ENCODE measurements at regions not wholly inside any gene's neighbourhood (a gene's known extent, or its start where the extent isn't known, plus 50 kb on each side); places are given as distances from the start of the nearest gene placed in this dataset.

DNA sequence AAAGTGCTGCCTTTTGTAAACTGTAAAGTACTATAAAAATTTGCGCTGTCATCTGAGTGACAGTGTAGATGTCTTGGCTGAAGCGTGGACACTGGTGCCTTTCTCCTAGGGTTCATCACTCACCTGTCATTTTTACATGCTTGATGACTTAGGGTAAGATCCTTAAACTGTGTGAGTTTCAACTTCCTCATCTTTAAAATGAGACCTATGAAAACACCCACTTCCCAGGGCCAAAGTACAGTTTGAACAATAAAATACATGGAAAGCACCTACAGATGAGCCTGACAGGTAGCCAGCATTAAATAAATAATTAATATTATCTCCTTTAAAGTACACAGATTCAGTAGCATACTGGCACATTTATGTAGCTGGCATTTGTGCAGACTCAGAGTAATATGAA is 309.9 kb downstream of the CHRM3 start:
- no peak for DNase-seq

DNA sequence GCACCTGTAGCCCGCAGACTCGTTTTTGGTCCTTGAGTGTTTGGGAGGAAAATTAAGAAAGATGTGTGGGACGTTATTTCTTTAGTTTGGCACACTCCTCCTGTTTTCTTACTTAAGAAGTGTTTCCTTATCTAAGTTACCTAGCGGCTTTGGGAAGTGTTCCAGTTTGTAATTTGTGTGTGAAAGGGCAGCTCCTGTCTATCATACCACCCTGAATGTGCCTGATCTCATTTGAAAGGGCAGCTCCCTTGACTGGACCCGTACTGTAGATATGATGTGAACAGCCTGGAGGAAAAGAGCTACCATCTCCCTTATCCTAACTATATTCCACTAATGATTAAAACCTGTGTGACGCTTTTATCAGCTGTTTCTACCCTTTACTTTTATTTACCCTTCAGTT is 314.3 kb downstream of the CHRM3 start:
- DNase-seq, result no peak

DNA sequence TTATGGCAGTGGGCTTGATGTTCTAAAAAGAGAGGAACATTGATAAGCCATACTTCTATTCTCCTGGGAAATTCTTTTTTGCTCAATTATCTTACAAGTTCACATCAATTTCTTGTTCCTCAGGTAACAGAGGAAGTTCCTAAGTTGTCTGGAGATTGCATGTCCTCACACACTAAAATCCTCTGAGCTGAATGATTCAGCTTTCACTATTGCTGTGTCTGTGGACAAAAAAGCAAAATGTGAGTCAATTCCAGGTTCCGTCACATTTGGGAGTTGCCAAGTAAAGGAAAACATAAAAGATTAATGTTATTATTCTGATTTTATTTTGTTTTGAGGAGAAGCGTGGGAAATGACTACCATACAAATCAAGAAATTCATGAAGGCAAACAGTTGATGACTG is 316.7 kb downstream of the CHRM3 start:
- no peak for DNase-seq

DNA sequence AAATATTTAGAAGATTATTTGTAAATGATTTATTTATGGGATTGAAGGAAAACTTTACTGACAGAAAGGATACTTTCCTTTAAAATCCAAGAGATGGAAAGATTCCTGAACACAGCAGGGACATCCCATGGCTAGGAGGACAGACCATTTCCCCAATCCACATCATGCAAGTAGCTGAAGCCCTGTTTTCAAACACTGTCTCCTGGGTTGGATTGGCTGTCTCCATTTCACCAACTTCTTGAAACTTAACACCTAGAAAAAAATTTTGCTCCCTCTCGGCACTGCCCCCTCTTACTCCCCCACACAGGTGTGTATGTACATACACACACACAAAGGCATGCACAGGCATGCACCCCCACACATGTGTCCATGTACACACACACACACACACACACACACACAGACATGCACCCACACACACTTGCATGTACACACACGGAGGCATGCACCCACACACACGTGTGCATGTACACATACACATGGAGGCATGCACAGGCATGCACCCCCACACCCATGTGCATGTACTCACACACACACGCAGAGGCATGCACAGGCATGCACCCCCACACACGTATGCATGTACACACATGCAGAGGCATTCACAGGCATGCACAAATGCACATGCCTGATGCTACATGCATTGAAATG is 320.0 kb downstream of the CHRM3 start:
- no peak for DNase-seq

DNA sequence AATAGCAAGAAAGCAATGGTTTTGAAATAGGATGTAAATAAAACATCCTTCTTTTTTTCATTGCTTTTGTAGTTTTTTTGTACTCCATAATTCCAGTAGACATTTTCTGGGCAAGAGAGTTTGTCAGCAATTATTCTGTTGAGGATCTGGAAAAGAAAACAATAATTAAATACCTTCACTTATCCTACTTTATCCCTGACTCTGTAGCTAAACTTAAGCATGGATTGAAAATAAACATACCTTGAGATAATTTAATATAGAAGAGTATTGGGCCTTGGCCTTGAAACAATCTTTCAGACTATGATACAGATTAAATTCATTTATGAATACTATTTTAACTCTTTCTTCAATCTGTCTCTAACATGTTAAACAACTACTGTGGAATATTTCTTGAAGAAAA is 321.2 kb downstream of the CHRM3 start:
- no peak for DNase-seq

DNA sequence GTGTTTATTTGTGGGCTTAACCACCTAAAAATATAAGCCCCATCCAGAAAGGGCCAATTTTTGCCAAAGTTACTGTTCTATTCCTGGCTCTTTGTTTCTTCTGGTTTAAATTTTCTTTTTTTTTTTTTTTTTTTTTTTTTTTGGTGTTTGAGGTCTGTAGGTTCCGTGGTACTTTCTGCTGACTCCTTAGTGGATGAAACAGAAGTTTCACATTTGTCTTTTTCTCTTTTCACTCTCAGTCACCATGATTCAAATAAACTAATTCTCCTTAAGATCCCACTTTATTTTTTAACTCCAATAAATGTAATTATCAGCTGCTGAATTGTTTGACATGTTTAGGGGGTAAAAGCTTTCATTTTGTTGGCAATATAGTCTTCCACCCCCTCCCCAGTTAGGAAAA is 322.3 kb downstream of the CHRM3 start:
- DNase-seq, result no peak

DNA sequence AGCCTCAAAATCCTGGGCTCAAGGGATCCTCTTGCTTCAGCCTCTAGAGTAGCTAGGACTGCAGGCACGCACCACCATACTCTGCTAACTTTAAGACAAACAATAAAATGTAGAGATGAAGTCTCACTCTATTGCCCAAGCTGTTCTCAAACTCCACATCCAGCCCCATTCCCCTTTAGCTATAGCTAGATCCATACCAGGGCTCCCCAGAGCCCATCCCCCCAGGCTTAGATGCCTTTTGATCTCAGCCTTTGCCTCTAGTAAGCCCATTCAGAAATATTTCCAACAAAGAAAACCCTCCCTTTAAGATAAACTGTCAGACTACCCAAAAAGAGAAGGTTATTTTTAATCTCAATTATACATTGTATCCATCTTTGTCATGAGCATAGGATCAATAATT is 325.4 kb downstream of the CHRM3 start:
- DNase-seq, result no peak

DNA sequence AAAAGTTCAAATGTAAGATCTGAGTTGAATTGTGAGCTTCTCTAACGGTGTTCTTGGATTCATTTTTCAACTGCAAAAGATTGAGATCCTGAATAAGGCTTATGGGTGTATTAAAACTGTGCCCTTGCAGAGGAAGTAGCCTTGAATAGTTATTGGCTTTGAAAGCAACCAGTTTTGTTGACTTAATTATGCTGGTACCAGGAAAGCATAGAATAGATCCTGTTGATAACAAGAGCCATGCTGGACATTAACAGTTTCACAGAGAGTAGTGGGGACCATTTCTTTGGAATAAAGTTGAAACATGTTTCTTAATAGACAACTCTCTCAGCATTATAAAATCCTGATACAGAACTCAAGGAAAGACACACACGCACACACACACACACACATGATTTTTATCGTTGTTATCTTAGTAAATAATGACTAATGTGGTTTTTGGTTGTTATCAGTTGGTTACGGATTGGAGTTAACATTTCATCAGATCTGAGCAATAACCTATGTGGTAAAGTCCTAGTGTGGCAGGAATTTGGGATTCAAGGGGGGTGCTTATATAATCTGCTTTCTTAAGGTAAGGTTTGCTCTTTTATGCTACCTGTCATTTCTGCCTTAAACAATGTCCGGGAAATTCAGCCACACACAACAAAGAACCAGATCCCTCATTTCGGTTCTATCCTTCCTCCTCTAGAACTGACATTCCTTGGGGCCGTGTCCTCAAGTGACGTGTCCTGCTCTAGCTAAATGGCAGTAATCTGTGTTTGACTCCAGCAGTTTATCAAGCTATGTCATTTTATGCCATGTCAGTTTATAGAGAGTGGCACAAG is 330.9 kb downstream of the CHRM3 start:
- no peak for DNase-seq

DNA sequence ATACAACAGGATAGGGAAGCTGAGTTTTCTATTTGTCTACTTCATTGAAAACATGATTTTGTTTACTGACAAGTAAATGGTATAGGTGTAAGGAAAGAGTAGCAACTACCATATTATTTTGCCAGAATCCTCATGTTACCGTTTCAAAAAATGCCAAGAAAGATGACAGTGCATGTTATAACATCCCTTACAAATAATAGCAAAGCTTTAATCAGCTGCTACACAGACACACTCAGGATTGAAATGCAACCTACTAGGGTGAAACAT is 331.5 kb downstream of the CHRM3 start:
- DNase-seq, result no peak

DNA sequence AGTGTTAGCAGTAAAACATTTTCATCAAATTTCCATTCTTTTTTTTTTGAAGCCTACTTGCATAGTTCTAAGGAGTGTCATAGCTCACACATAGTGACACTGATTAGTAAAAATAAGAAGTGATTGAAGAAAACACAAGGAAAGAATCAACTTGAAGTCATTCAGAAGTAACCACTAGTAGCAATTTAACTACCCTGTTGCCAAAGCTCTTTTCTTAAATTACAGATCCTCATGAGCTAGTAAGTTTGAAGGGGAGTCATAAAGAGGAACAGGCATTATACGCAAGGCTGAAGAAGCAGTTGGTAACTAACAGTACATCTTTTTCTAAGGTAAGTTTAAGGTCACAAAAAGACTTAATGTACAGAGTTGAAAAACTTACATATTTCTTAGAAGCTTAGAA is 332.2 kb downstream of the CHRM3 start:
- no peak for DNase-seq

DNA sequence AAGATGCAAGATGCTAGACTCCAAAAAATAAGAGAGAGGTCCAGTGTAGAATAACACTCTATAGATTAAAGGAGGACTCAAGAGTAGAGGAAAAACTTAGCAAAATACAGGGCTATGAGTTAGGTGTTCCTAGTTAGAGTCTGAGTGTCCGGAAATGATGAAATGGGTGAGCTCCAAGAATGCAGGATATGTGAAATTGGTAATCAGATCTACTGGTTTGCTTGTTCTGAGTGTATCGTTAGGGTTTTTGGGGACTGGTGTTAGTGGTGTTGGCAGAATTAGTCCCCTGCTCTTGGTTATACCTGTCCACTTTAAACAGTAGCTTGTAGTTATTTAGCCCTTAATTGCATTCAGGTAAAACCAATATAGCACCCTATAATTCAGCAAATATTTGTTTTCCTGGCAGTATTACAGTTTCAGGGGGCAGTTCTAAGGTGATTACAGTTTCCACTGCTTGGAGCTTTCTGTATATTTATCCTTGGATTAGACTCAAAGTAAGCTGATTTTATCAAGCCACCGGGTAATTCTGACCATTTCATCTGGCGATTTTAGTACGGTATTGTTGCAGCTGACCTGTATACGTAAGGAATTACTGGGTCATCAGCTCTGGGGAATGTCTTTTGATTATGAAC is 332.7 kb downstream of the CHRM3 start:
- no peak for DNase-seq

DNA sequence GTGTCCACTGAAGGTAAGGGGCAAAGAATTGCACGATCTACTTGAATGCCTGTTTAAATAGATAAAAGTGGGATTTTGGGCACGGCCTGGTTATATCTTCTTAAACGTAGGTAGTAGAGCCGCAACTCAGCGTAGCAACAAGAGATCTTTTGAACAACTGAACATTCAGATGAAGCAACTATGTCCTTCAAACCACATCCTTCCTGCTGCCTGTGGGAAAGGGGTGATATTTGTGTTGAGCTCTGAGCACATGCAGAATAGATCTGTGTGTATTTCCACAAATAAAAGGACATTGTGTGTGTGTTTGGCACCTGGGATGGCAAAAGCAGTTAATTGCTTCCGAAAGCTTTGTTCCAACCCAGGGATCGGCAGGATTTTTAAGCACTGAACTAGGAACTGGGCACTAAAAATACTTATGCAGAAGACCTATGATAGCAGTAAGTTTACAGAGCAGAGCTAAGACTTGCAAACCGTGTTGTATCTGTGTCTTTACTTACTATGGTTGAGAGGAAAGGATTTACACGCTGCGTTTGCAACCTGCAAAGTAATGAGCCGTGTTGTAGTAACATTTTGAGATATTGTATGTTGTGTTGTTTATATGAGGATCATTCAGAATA is 333.4 kb downstream of the CHRM3 start:
- peak; percentile 27 for DNase-seq

DNA sequence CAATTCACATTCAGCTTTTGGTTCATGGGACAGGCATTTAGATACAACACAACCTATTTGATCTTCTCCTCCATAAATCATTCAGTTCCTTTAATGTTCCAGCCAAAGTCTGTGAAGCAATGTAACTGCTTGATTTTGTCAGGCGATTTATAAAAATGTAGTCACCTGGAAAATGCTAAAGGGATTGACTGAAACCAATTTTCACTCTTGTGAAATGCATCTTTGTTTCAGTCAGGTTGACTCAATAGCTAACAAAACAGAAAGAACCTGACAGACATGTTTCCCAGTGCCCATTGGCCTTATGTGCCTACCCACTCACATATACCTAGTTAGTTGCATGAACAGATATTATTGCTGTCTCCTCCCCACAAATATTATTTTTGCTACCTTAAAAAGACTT is 335.7 kb downstream of the CHRM3 start:
- DNase-seq, result no peak

DNA sequence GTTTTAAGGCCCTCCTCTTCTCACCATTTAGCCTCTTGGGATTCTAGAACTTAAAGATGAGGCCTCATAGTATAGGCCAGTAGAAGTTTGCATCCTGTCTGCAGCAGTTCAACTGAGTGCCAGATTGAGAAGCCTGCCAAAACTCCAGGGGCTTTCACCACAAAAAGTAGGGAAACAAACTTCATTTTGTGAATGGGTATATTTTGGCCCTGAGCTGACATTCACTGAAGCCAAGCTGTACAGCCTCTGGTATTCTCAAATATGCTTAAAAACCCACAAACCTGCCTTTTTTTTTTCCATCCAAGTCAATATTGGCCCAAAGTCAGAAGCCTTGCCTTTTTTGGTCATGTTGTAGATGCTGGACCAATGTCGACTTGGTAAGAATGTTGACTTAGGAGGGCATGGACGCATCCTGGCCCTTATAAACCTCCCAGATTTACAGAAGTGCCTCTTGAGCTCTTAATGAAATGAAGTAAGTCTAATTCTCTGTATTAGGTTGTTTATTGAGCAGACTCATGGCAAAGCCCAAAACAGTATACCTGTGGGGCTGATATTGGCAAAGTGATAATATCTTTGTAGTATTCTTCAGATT is 337.5 kb downstream of the CHRM3 start:
- DNase-seq, result no peak

DNA sequence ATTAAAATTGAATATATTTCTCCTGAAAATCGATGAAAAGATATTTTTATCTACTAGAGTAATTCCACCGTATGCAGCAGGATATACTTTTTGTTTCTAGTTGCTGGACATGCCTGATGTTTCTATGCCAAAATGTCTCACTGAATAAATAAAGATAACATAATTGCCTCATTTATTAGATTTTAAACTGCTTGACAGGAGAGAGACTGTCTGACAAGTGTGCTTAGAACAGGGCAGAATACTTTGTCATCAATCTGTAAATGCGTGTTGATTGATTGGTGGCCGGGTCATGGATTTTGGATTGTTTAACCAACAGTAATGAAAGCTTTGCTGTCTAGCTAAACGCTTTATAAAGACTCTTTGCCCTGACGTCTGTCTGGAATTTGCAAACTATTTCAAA is 339.0 kb downstream of the CHRM3 start:
- no peak for DNase-seq

DNA sequence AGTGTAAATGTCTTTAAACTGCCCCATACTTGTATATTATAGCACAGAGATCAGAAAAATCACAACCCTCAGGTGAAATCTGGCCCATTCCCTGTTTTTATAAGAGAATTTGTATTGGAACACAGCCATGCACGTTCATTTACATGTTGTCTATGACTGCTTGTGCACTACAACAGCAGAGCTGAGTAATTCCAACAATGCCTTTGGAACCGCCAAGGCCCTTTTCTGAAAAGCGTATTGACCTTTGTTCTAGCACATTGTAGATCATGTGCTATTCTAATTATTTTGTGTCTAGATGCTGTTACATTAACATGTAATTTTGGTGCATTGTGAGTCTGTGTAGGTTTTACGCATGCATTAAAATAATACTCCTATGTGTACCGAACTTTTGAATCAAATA is 339.6 kb downstream of the CHRM3 start:
- no peak for DNase-seq

DNA sequence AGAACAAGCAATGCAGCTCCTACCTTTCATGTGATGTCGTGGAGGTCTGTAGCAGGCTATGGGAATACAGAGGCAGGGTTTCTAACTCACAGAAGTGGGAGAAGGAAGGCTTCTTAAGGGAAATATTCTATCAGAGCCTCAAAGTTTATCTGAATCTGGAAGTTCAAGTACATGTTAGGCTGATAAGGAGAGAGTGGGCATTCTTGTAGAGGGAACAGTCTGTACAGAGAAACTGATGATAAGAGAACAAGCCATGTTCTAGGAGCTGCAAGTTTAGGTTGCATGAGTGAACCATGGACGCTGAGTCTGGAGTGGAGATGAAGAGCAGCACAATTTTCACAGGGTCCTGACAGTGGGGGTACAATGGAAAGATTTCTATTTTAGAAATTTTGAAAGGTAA is 344.0 kb downstream of the CHRM3 start:
- DNase-seq, result no peak

DNA sequence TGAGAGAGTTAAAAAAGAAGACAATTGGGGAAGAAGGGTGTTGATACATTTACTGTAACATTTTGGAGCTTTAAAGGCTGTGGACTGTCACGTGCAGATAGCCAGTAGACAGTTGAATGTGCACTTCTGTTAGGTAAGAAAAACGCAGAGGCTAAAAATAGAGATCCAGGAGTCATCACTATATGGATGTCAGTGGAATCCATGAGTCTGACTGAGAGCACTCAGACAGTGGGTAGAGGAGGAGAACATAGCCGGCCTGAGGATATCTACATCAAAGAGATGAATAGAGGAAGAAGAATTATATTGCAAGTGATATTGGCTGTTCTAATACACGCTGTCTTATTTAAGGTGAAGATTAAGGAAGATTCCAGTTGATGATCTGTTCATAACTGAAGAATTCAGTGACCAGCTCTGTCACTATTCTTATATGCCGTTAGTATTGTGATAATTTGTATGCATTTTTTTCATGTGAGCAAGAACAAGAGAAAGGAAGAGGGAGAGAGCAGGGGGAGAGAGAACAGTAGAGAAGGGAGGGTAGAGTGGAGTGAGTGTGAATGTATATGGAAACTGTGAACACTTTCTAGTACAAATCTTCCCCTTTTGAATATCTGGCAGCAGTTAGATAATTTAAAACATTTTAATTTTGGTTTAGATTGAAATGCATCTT is 344.8 kb downstream of the CHRM3 start:
- no peak for DNase-seq

DNA sequence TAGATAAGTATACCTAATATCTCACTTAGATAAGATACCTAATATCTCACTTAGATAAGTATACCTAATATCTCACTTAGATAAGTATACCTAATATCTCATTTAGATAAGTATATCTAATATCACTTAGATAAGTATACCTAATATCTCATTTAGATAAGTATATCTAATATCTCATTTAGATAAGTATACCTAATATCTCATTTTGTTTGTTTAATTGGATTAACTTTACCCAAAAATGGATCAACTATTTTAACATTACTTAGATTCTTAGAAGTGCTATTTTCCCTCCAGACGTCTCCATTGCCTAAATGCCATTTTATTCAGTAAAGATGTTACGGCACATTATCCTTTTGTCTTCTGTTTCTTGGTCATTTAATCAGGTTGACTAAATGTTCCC is 346.4 kb downstream of the CHRM3 start:
- no peak for DNase-seq

DNA sequence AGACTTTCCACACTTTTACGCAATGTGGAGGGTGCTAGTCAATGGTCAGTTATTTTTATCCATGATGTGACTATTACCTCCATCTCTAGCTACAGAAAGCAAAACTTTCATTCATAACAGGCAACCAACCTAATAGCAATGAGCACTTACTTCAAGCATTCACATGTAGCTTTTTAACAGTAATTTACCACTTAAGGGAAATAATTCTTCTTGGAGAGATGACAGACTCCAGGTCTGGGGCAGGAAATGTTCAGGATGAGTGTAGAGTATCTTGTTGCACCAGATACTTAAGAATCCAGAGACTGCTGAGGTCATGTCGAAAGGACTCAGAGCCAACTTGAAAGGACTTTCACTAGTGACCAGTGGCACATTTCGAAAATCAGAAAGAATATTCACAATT is 347.6 kb downstream of the CHRM3 start:
- no peak for DNase-seq

DNA sequence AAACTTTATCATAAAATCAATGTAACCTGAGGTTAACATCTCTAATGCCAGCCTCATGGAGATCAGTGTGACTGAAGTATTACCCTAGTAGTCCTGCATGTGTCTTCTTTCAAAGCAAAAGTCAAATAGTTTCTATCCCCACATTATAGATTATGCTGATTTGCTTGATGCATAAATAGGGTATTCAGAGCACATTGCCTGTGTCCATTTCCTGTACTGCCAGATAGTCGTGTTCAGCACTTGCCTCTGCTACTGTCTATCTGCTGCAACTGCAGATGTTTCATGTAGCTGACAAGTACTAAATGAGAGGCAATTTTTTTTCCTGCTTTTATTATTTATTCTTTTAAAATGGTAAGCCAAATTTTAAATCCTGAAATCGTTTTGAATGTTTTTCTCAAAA is 348.7 kb downstream of the CHRM3 start:
- DNase-seq, result no peak

DNA sequence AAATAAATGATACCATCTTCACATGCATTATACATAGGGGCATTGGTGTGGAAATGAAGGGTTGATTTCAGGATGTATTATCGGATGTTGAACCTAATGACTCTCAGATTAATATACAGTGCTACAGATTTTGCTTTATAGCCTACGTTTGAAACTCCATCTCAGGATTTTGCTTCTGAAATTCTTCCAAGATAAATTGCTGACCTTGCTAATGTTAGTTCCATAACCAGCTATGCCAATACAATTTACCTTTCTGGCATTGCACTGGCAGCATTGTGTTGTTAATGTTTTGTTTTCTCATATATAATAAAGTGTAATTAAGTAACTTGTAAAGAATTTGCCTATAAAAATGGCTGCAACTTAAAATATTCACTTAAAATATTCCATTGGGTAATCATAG is 350.1 kb downstream of the CHRM3 start:
- DNase-seq, result no peak

DNA sequence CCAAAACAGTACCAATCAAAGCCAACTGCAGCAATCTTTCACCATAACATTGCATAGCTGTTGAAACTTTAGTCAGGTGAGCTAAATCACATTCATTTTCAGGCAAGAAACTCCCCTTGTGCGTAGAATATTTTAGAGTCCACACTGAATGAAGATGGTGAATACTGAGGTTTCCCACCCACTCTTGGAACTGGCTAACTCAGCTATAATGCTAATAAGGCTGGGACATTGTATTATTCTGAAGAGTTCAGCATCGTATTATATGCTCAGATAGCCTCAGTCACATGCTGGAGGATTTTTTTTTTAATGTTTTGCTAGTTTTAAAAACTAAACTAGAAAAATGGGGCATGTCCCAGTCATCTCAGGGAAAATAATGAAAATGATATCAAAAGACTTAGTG is 352.3 kb upstream of the FMN2 start:
- no peak for DNase-seq

Measured in stimulated activated naive CD4-positive, alpha-beta T cell treated with Interleukin-2 at 50 U/mL for 16 hours (primary cell).